CD4-positive, CD25-positive, alpha-beta regulatory T cell (primary cell): ENCODE measurements at regions not wholly inside any gene's neighbourhood (a gene's known extent, or its start where the extent isn't known, plus 50 kb on each side); places are given as distances from the start of the nearest gene placed in this dataset.

Experiments
- ATAC-seq, 2 donors: fragments of 150-1000 bp; cut with Tn5 transposase; one replicate each; pipeline ENCODE4 v1.10.0; 2021; ENCODE audit warnings: low read depth in 2 of 2, moderate number of reproducible peaks in 2 of 2, moderate library complexity in 1 of 2
- DNase-seq, 3 donors: peaks; one replicate each; pipeline versions ENCODE4 v3.0.0 to v3.0.0-alpha.2; 2012 to 2022; ENCODE audit warnings: mixed read lengths in 1 of 3
- H3K27ac ChIP-seq: one replicate; pipeline ENCODE4 v1.7.0; 2013; ENCODE audit warnings: mild to moderate bottlenecking, low read length; ENCODE audit not compliant: insufficient read depth, poor library complexity, severe bottlenecking
- H3K27me3 ChIP-seq: one replicate; pipeline ENCODE4 v1.7.0; 2013; ENCODE audit warnings: low read length; ENCODE audit not compliant: control insufficient read depth, insufficient read depth
- H3K36me3 ChIP-seq: one replicate; pipeline ENCODE4 v1.7.0; 2013; ENCODE audit warnings: mild to moderate bottlenecking, low read length, moderate library complexity; ENCODE audit not compliant: control insufficient read depth, insufficient read depth
- H3K4me1 ChIP-seq: 2 replicates; pipeline ENCODE4 v1.7.0; 2013; ENCODE audit warnings: mild to moderate bottlenecking, low read length; ENCODE audit not compliant: insufficient read depth, control insufficient read depth, poor library complexity, severe bottlenecking
- H3K4me3 ChIP-seq: one replicate; pipeline ENCODE4 v1.7.0; 2013; ENCODE audit warnings: low read depth, mild to moderate bottlenecking, low read length, moderate library complexity
- H3K9me3 ChIP-seq, 2 experiments: 1 replicate in 1 of 2; 2 replicates in 1 of 2; pipeline ENCODE4 v1.7.0; 2013; ENCODE audit warnings: low read length in 2 of 2, mild to moderate bottlenecking in 1 of 2, moderate library complexity in 1 of 2; ENCODE audit not compliant: control insufficient read depth in 2 of 2
- H3K27ac Mint-ChIP-seq, 3 donors: one replicate each; pipeline ENCODE4 v1.8.0; 2020 to 2022; ENCODE audit warnings: mild to moderate bottlenecking in 3 of 3, mixed read lengths in 3 of 3, moderate library complexity in 2 of 3
- H3K27me3 Mint-ChIP-seq: one replicate; pipeline ENCODE4 v1.8.0; 2022; ENCODE audit warnings: mild to moderate bottlenecking, mixed read lengths
- H3K36me3 Mint-ChIP-seq: one replicate; pipeline ENCODE4 v1.8.0; 2020; ENCODE audit warnings: mixed read lengths
- H3K4me1 Mint-ChIP-seq, 4 donors: one replicate each; pipeline ENCODE4 v1.8.0; 2020 to 2022; ENCODE audit warnings: mixed read lengths in 4 of 4, mild to moderate bottlenecking in 1 of 4
- H3K4me3 Mint-ChIP-seq, 4 donors: one replicate each; pipeline ENCODE4 v1.8.0; 2020 to 2022; ENCODE audit warnings: mild to moderate bottlenecking in 4 of 4, mixed read lengths in 4 of 4, moderate library complexity in 3 of 4
- H3K9me3 Mint-ChIP-seq, 7 donors: one replicate each; pipeline ENCODE4 v1.8.0; 2020 to 2022; ENCODE audit warnings: mixed read lengths in 7 of 7, mild to moderate bottlenecking in 3 of 7, moderate library complexity in 2 of 7

- Histone ChIP-seq H3K9me3 (no peaks in the 10 kb centered on the region), H3K4me1 (no peaks in the 10 kb centered on the region), H3K36me3 (no peaks in the 10 kb centered on the region), H3K27ac (no peak overlapping the region), H3K4me3 (no peak overlapping the region), H3K27me3 (no peaks in the 10 kb centered on the region)
- Mint-ChIP-seq H3K36me3 (no peaks in the 10 kb centered on the region), H3K4me3 (no peak overlapping the region), H3K4me1 (no peaks in the 10 kb centered on the region), H3K27ac (no peak overlapping the region), H3K27me3 (no peaks in the 10 kb centered on the region), H3K9me3 (peaks cover 0 to 6% (median 0%) of the 10 kb centered on the region in 7 donors)
- no peak for DNase-seq
- ATAC-seq: no peak
These were observed 381.9 kb downstream of the RAB28 start for GRCh38 chr4:13102092-13102742.

DNA sequence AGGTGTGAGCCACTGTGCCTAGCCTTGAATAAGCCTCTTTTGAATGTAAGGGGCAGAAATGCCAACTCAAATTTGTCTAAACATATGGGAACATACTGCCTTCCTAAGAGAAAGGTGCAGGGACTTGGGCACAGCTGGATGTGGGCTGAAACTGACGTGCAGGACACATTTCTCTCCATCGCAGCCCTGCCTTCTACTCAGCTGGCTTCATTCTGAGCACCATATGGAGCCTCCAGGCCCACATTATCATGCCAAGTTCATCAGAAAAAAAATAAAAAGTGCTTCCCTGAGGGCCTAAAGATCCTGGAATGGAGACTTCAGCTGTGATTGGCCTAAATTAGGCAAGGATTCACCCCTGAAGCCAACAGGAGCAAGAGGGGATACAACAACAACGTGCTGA is 386.2 kb downstream of the RAB28 start:
- Mint-ChIP-seq H3K36me3 (no peaks in the 10 kb centered on the region), H3K9me3 (peaks cover 0 to 6% (median 0%) of the 10 kb centered on the region in 7 donors), H3K4me3 (no peak overlapping the region), H3K27ac (no peak overlapping the region), H3K4me1 (no peaks in the 10 kb centered on the region), H3K27me3 (peaks cover 4% of the 10 kb centered on the region)
- ATAC-seq (no peak), DNase-seq (no peak)
- Histone ChIP-seq H3K27me3 (no peaks in the 10 kb centered on the region), H3K4me3 (no peak overlapping the region), H3K27ac (no peak overlapping the region), H3K4me1 (no peaks in the 10 kb centered on the region), H3K9me3 (no peaks in the 10 kb centered on the region), H3K36me3 (no peaks in the 10 kb centered on the region)

DNA sequence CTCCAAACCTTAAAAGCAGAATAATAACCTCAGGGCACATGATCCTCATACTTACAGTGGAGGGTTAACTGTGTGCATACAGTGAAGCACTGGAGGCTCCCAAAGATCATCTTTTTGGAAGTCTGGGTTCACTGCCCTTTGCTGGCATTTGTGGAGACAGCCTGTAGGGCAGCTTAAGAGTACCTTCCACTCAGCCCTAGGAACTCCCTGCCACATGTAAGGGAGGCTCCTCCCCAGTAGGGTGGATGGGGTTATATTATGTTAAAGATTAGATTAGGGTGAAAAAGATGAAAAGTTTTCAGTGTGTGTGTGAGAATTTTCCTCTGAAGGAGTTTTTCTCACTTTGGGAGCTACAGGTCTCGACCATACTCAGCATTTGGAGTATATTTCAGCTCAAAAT is 388.4 kb downstream of the RAB28 start:
- ATAC-seq: no peak
- H3K27me3 Mint-ChIP-seq: peaks cover 4% of the 10 kb centered on the region
- no peaks in the 10 kb centered on the region for H3K4me1 Mint-ChIP-seq
- Histone ChIP-seq H3K9me3 (no peaks in the 10 kb centered on the region), H3K27ac (no peak overlapping the region), H3K27me3 (no peaks in the 10 kb centered on the region), H3K36me3 (no peaks in the 10 kb centered on the region), H3K4me3 (no peak overlapping the region), H3K4me1 (no peaks in the 10 kb centered on the region)
- H3K4me3 Mint-ChIP-seq: no peak overlapping the region
- no peak overlapping the region for H3K27ac Mint-ChIP-seq
- no peak for DNase-seq
- H3K36me3 Mint-ChIP-seq: no peaks in the 10 kb centered on the region
- peaks cover 0 to 6% (median 2%) of the 10 kb centered on the region in 7 donors for H3K9me3 Mint-ChIP-seq

DNA sequence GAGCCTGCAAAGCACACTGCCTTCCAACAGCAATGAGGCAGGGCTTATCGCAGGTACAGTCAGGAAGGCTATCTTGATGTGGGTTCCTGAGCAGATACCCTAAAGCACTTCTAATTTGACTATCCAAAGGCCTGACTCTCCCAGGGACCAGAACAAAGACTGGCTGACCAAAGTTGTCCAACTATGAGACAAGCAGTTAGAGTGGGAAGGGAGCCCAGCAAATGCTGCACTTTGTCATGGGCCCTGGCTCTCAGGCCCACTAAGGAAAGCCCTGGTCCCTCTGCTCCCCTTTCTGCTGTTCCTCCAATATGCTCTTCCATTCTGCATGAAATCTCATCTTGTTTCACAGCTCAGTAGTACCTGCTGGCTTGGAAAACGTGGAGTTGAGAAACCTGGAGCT is 391.0 kb downstream of the RAB28 start:
- no peak for DNase-seq
- Mint-ChIP-seq H3K27ac (no peak overlapping the region), H3K4me3 (no peak overlapping the region), H3K27me3 (peaks cover 4% of the 10 kb centered on the region), H3K4me1 (no peaks in the 10 kb centered on the region), H3K9me3 (peaks cover 0 to 5% (median 0%) of the 10 kb centered on the region in 7 donors), H3K36me3 (no peaks in the 10 kb centered on the region)
- Histone ChIP-seq H3K27ac (no peak overlapping the region), H3K4me3 (no peak overlapping the region), H3K9me3 (no peaks in the 10 kb centered on the region), H3K4me1 (no peaks in the 10 kb centered on the region), H3K36me3 (no peaks in the 10 kb centered on the region), H3K27me3 (no peaks in the 10 kb centered on the region)
- ATAC-seq: no peak

GRCh38 chr4:13092702-13093101 is 391.4 kb downstream of the RAB28 start:
- H3K4me3 ChIP-seq: no peak overlapping the region
- no peaks in the 10 kb centered on the region for H3K36me3 ChIP-seq
- Mint-ChIP-seq H3K4me1 (no peaks in the 10 kb centered on the region), H3K36me3 (no peaks in the 10 kb centered on the region), H3K27ac (no peak overlapping the region), H3K4me3 (no peak overlapping the region), H3K27me3 (peaks cover 4% of the 10 kb centered on the region), H3K9me3 (peaks cover 0 to 5% (median 0%) of the 10 kb centered on the region in 7 donors)
- no peak for ATAC-seq
- no peak for DNase-seq
- no peaks in the 10 kb centered on the region for H3K27me3 ChIP-seq
- no peaks in the 10 kb centered on the region for H3K9me3 ChIP-seq
- no peak overlapping the region for H3K27ac ChIP-seq
- no peaks in the 10 kb centered on the region for H3K4me1 ChIP-seq

GRCh38 chr4:13089659-13089998 is 394.5 kb downstream of the RAB28 start:
- Mint-ChIP-seq H3K36me3 (no peaks in the 10 kb centered on the region), H3K9me3 (peaks cover 0 to 6% (median 0%) of the 10 kb centered on the region in 7 donors), H3K27me3 (no peaks in the 10 kb centered on the region), H3K27ac (no peak overlapping the region), H3K4me3 (no peak overlapping the region), H3K4me1 (no peaks in the 10 kb centered on the region)
- Histone ChIP-seq H3K4me1 (no peaks in the 10 kb centered on the region), H3K27ac (no peak overlapping the region), H3K4me3 (no peak overlapping the region), H3K9me3 (no peaks in the 10 kb centered on the region), H3K36me3 (no peaks in the 10 kb centered on the region), H3K27me3 (no peaks in the 10 kb centered on the region)
- DNase-seq: no peak
- no peak for ATAC-seq

DNA sequence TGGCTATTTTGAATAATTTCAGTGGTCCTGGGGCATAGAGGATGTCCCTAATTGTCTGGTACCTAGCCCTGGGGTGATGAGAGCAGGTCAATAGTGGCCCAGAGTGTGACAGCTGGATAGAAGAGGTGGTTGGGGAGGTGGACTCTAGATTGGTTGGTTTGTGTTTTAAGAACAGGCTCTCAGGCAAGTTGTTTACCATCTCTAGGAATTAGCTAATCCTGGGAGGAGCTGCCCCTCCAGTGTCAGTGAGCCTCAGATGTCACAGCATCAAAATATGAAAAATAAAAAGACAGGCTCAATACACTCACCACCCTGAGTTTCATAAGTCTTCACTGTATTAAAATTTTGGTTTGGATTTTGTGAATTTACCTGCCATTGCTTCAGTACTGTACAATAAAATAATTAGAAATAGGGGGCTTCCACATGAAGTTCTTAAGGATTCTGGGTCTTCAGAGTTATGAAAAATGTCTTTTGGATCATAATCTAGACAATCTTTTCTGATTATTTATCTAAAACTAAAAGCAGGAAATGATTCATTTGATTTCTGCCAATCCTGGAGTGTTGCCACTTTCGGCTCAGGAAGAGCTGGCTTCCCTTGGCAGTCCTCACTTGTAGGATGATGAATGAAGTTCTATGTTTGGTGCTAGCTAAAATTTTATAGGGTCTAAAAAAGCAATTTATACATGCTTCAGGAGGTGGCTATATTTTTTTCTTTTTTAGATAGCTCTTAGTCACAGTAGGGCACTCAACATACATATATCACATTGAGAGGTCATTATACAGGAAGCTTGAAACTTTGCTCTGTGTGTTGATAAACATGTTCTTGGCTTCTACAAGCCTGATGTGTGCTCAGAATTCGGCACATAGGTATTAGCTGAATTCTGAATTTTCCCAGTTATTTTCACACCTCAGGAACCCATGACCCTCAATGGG is 395.1 kb downstream of the RAB28 start:
- Histone ChIP-seq H3K36me3 (no peaks in the 10 kb centered on the region), H3K4me1 (no peaks in the 10 kb centered on the region), H3K27ac (no peak overlapping the region), H3K27me3 (no peaks in the 10 kb centered on the region), H3K4me3 (no peak overlapping the region), H3K9me3 (no peaks in the 10 kb centered on the region)
- no peaks in the 10 kb centered on the region for H3K36me3 Mint-ChIP-seq
- no peak overlapping the region for H3K27ac Mint-ChIP-seq
- no peak for ATAC-seq
- no peaks in the 10 kb centered on the region for H3K27me3 Mint-ChIP-seq
- peaks cover 0 to 8% (median 0%) of the 10 kb centered on the region in 7 donors for H3K9me3 Mint-ChIP-seq
- no peaks in the 10 kb centered on the region for H3K4me1 Mint-ChIP-seq
- H3K4me3 Mint-ChIP-seq: no peak overlapping the region
- no peak for DNase-seq

- H3K4me1 Mint-ChIP-seq: no peaks in the 10 kb centered on the region
- H3K27me3 ChIP-seq: no peaks in the 10 kb centered on the region
- H3K4me1 ChIP-seq: no peaks in the 10 kb centered on the region
- DNase-seq (no peak), ATAC-seq (no peak)
- no peak overlapping the region for H3K4me3 ChIP-seq
- H3K9me3 Mint-ChIP-seq: peaks cover 0 to 12% (median 6%) of the 10 kb centered on the region in 7 donors
- H3K4me3 Mint-ChIP-seq: no peak overlapping the region
- no peaks in the 10 kb centered on the region for H3K36me3 ChIP-seq
- no peaks in the 10 kb centered on the region for H3K27me3 Mint-ChIP-seq
- no peak overlapping the region for H3K27ac Mint-ChIP-seq
- peaks cover 0 to 4% of the 10 kb centered on the region in 2 experiments for H3K9me3 ChIP-seq
- peaks cover 5% of the 10 kb centered on the region for H3K36me3 Mint-ChIP-seq
- H3K27ac ChIP-seq: no peak overlapping the region
These were observed 397.1 kb downstream of the RAB28 start for GRCh38 chr4:13087041-13087440.
